NCI-H128 (cell line): ENCODE measurements at regions not wholly inside any gene's neighbourhood (a gene's known extent, or its start where the extent isn't known, plus 50 kb on each side); places are given as distances from the start of the nearest gene placed in this dataset.
A peak's percentile ranks its signal among the peaks of the same experiment; 100 is the strongest.

Experiments
- DNase-seq: peaks from one replicate; lab custom pipeline; 2025; ENCODE audit not compliant: unreplicated experiment; lab: John Stamatoyannopoulos, UW

- DNase-seq, result no peak
Measured at GRCh38 chr12:17695495-17695894, 394.5 kb downstream of the RERGL start.

- DNase-seq, result no peak
Measured at GRCh38 chr12:17691369-17691768, 398.6 kb downstream of the RERGL start.

- no peak for DNase-seq
Measured at GRCh38 chr12:17680220-17680619, 409.8 kb downstream of the RERGL start.

- no peak for DNase-seq
Measured at GRCh38 chr12:17666641-17667324, 423.2 kb downstream of the RERGL start.

GRCh38 chr12:17665839-17666238 lies 424.2 kb downstream of the RERGL start:
- DNase-seq, result no peak

- DNase-seq, result no peak
Measured at GRCh38 chr12:17661250-17661649, 428.7 kb downstream of the RERGL start.

- DNase-seq, result no peak
Measured at GRCh38 chr12:17652436-17652835, 437.6 kb downstream of the RERGL start.

- no peak for DNase-seq
Measured at GRCh38 chr12:17642340-17642650, 447.7 kb downstream of the RERGL start.

GRCh38 chr12:17640615-17641014 lies 449.4 kb downstream of the RERGL start:
- DNase-seq, result no peak

- DNase-seq, result no peak
Measured at GRCh38 chr12:17618831-17619230, 471.2 kb downstream of the RERGL start.

- DNase-seq, result no peak
Measured at GRCh38 chr12:17609701-17610100, 480.3 kb downstream of the RERGL start.

GRCh38 chr12:17609153-17609552 lies 480.8 kb downstream of the RERGL start:
- DNase-seq, result peak; percentile 50

- DNase-seq, result no peak
Measured at GRCh38 chr12:17595111-17595510, 494.9 kb downstream of the RERGL start.

GRCh38 chr12:17593715-17594406 lies 496.1 kb downstream of the RERGL start:
- DNase-seq, result no peak

- DNase-seq, result no peak
Measured at GRCh38 chr12:17592472-17592871, 497.5 kb downstream of the RERGL start.

GRCh38 chr12:17591005-17591681 lies 498.9 kb downstream of the RERGL start:
- DNase-seq, result no peak

GRCh38 chr12:17588968-17589367 lies 501.0 kb downstream of the RERGL start:
- DNase-seq, result no peak

GRCh38 chr12:17579205-17580026 lies 510.6 kb downstream of the RERGL start:
- no peak for DNase-seq

GRCh38 chr12:17577405-17577804 lies 512.6 kb downstream of the RERGL start:
- DNase-seq, result no peak

- no peak for DNase-seq
Measured at GRCh38 chr12:17572250-17572649, 517.7 kb downstream of the RERGL start.

GRCh38 chr12:17571047-17571446 lies 518.9 kb downstream of the RERGL start:
- DNase-seq, result no peak
